HCT116 (cell line): ENCODE measurements at regions not wholly inside any gene's neighbourhood (a gene's known extent, or its start where the extent isn't known, plus 50 kb on each side); places are given as distances from the start of the nearest gene placed in this dataset.

Experiments used
- ATAC-seq: fragments of 200-7000 bp; cut with Tn5 transposase; 2 replicates; pipeline ENCODE4 v1.9.1; 2020; ENCODE audit warnings: mild to moderate bottlenecking, moderate library complexity
- BruUV-seq: library from RNA; stranded (reverse); fragments of 400-500 nt; replicated peaks from 2 replicates; lab custom pipeline; 2021; lab: Mats Ljungman, UMichigan
- CTCF ChIA-PET: fragments of 300-600 bp; sonication (Branson Sonifier 250); formaldehyde crosslinking; loops from one replicate; lab custom pipeline; 2021; ENCODE audit warnings: antibody characterized with exemption; lab: Charles Lee
- POLR2A ChIA-PET: fragments of 300-600, 350-600 bp; sonication (Branson Sonifier 250); formaldehyde crosslinking; loops from one replicate; lab custom pipeline; 2021; ENCODE audit warnings: antibody characterized with exemption; lab: Charles Lee
- RAD21 ChIA-PET, 2 experiments: fragments of 300-600 bp; sonication (Branson Sonifier 250); formaldehyde crosslinking; loops; one replicate each; lab custom pipeline; 2023; ENCODE audit warnings: low total read pairs in 2 of 2; ENCODE audit not compliant: uncharacterized antibody in 2 of 2, unreplicated experiment in 2 of 2, low non-redundant PET in 1 of 2; lab: Charles Lee
- DNase-seq: peaks from one replicate; pipeline ENCODE4 v3.0.0-alpha.2; 2010; ENCODE audit warnings: low read depth, low spot score
- H2AFZ ChIP-seq: fragments of 200-600 bp; shearing (Covaris generic), sonication (generic); 2 replicates; pipeline ENCODE4 v1.6.1; 2017; ENCODE audit warnings: low read depth, mixed run types, mixed read lengths, antibody characterized with exemption, low read length; ENCODE audit not compliant: poor library complexity, severe bottlenecking
- H3K27ac ChIP-seq: 2 replicates; pipeline ENCODE4 v1.5.1; 2012; ENCODE audit warnings: low read depth, low read length
- H3K27me3 ChIP-seq: fragments of 200-600 bp; sonication (generic); 2 replicates; pipeline ENCODE4 v1.6.1; 2016; ENCODE audit warnings: mixed run types, low read length, mixed read lengths; ENCODE audit not compliant: insufficient read depth
- H3K36me3 ChIP-seq, 2 experiments: fragments of 200-500 bp in 1 of 2; fragments of 200-600 bp in 1 of 2; sonication (Bioruptor generic) in 1 of 2; sonication (generic) in 1 of 2; 2 replicates each; pipeline versions ENCODE4 v1.5.1 to v1.6.1; 2014 to 2016; ENCODE audit warnings: low read length in 2 of 2, inconsistent platforms in 1 of 2, mixed read lengths in 1 of 2, mixed run types in 1 of 2; ENCODE audit not compliant: insufficient read depth in 2 of 2, control insufficient read depth in 1 of 2
- H3K4me1 ChIP-seq, 2 experiments: fragments of 200-600 bp in 1 of 2; sonication (generic) in 1 of 2; 2 replicates each; pipeline versions ENCODE4 v1.5.1 to v1.6.1; 2012 to 2017; ENCODE audit warnings: low read length in 2 of 2, inconsistent platforms in 1 of 2, mild to moderate bottlenecking in 1 of 2, mixed read lengths in 1 of 2, mixed run types in 1 of 2, moderate library complexity in 1 of 2; ENCODE audit not compliant: insufficient read depth in 2 of 2, control insufficient read depth in 1 of 2
- H3K4me2 ChIP-seq: fragments of 200-600 bp; sonication (generic); 2 replicates; pipeline ENCODE4 v1.6.1; 2017; ENCODE audit warnings: mixed run types, low read length, mixed read lengths
- H3K4me3 ChIP-seq, 2 experiments: fragments of 200-600 bp in 1 of 2; sonication (generic) in 1 of 2; replicated peaks in 1 of 2; 2 replicates each; pipeline ENCODE4 v1.5.1; 2011 to 2016; ENCODE audit warnings: low read length in 2 of 2, control low read depth in 1 of 2, low read depth in 1 of 2, mild to moderate bottlenecking in 1 of 2, mixed read lengths in 1 of 2, mixed run types in 1 of 2
- H3K79me2 ChIP-seq: fragments of 200-600 bp; sonication (generic); 2 replicates; pipeline ENCODE4 v1.6.1; 2017; ENCODE audit warnings: mild to moderate bottlenecking, mixed run types, low read length, moderate library complexity, mixed read lengths; ENCODE audit not compliant: insufficient read depth
- H3K9ac ChIP-seq: fragments of 200-600 bp; sonication (generic); 2 replicates; pipeline ENCODE4 v1.6.1; 2016; ENCODE audit warnings: low read length, mixed read lengths
- H3K9me2 ChIP-seq: fragments of 200-600 bp; sonication (generic), shearing (Covaris generic); 2 replicates; pipeline ENCODE4 v1.6.1; 2017; ENCODE audit warnings: mixed run types, mild to moderate bottlenecking, moderate library complexity; ENCODE audit not compliant: insufficient read depth
- H3K9me3 ChIP-seq, 2 experiments: fragments of 200-500 bp in 1 of 2; fragments of 200-600 bp in 1 of 2; sonication (Bioruptor generic) in 1 of 2; sonication (generic) in 1 of 2; 2 replicates each; pipeline ENCODE4 v1.6.1; 2014 to 2017; ENCODE audit warnings: low read length in 2 of 2, mixed read lengths in 2 of 2, inconsistent platforms in 1 of 2, low read depth in 1 of 2, mild to moderate bottlenecking in 1 of 2, mixed run types in 1 of 2, moderate library complexity in 1 of 2; ENCODE audit not compliant: control insufficient read depth in 1 of 2, insufficient read depth in 1 of 2
- H4K20me1 ChIP-seq: fragments of 200-600 bp; sonication (generic), shearing (Covaris generic); 2 replicates; pipeline ENCODE4 v1.6.1; 2017; ENCODE audit warnings: mixed run types, mild to moderate bottlenecking, moderate library complexity; ENCODE audit not compliant: insufficient read depth
- CBX3 ChIP-seq: IDR thresholded peaks from 2 replicates; pipeline ENCODE4 v1.6.1; 2012; ENCODE audit warnings: low read depth
- ELF1 ChIP-seq: IDR thresholded peaks from 2 replicates; pipeline ENCODE4 v1.6.1; 2012; ENCODE audit warnings: low read depth, borderline replicate concordance
- EZH2 ChIP-seq: fragments of 200-600 bp; sonication (generic); IDR thresholded peaks from 2 replicates; pipeline ENCODE4 v1.6.1; 2017; ENCODE audit warnings: antibody characterized with exemption, mixed run types
- EZH2phosphoT487 ChIP-seq: fragments of 200-600 bp; IDR thresholded peaks from 2 replicates; pipeline ENCODE4 v1.6.1; 2018; ENCODE audit warnings: antibody characterized with exemption, borderline replicate concordance
- POLR2A ChIP-seq: IDR thresholded peaks from 2 replicates; pipeline ENCODE4 v1.7.0; 2011; ENCODE audit warnings: borderline replicate concordance; ENCODE audit not compliant: insufficient read depth, insufficient read length; ENCODE audit errors: extremely low read depth
- POLR2AphosphoS5 ChIP-seq: IDR thresholded peaks from 2 replicates; pipeline ENCODE4 v1.6.1; 2011; ENCODE audit warnings: mild to moderate bottlenecking, low read depth, low read length, moderate library complexity
- RAD21 ChIP-seq: IDR thresholded peaks from 2 replicates; pipeline ENCODE4 v1.6.1; 2012; ENCODE audit warnings: low read depth, mild to moderate bottlenecking
- SIN3A ChIP-seq: IDR thresholded peaks from 2 replicates; pipeline ENCODE4 v1.6.1; 2012; ENCODE audit warnings: low read depth
- YY1 ChIP-seq: IDR thresholded peaks from 2 replicates; pipeline ENCODE4 v1.6.1; 2011; ENCODE audit warnings: low read length, low read depth, moderate library complexity, mild to moderate bottlenecking; ENCODE audit not compliant: insufficient replicate concordance; ENCODE audit errors: extremely low read depth
- ZBTB33 ChIP-seq: IDR thresholded peaks from 2 replicates; pipeline ENCODE4 v1.6.1; 2011; ENCODE audit warnings: mild to moderate bottlenecking, low read length, moderate library complexity; ENCODE audit not compliant: insufficient replicate concordance; ENCODE audit errors: extremely low read depth
- ZFX ChIP-seq: fragments of 450-650 bp; IDR thresholded peaks from 2 replicates; pipeline ENCODE4 v1.6.1; 2017
- ZNF274 ChIP-seq: fragments of 200-500 bp; sonication (Bioruptor generic); IDR thresholded peaks from 2 replicates; pipeline ENCODE4 v1.6.1; 2014; ENCODE audit warnings: mild to moderate bottlenecking, low read depth, low read length, inconsistent platforms
- intact Hi-C: fragments of 100-400 bp; cut with micrococcal nuclease; formaldehyde crosslinking; loops from 2 replicates; pipeline ENCODE4 v1.10.0; 2022
- TF ChIP-seq, protein P1 (sequence below): IDR thresholded peaks from 2 replicates; pipeline ENCODE4 v1.6.1; 2012

DNA sequence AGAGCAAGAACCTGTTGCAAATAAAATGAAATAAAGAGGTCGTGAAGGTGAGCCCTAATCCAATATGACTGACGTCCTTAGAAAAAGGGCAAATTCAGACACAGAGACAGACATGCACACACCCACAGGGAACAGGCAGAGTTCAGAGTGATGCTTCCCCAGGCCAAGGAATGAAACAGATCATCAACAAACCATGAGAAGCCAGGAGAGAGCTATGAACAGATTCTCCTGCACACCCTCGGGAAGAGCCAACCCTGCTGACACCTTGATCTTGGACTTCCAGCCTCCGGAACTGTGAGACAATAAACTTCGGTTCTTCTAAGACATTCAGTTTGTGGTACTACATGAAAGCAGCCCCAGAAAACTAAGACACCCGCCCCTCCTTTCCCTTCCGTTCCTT, 290.4 kb upstream of the KLF6 start:
- CTCF ChIA-PET, result no interaction called here
- ATAC-seq (no peak), DNase-seq (no peak)
- Histone ChIP-seq H3K9me2 (no peaks in the 10 kb centered on the region), H3K4me3 (no peak overlapping the region), H3K9ac (no peak overlapping the region), H3K27ac (no peak overlapping the region), H3K27me3 (no peaks in the 10 kb centered on the region), H3K79me2 (no peaks in the 10 kb centered on the region), H3K9me3 (no peaks in the 10 kb centered on the region), H2AFZ (no peak overlapping the region), H3K4me2 (no peak overlapping the region), H4K20me1 (no peaks in the 10 kb centered on the region), H3K36me3 (no peaks in the 10 kb centered on the region), H3K4me1 (no peaks in the 10 kb centered on the region)
- TF ChIP-seq EZH2phosphoT487, result no peak
- TF ChIP-seq, protein P1, sequence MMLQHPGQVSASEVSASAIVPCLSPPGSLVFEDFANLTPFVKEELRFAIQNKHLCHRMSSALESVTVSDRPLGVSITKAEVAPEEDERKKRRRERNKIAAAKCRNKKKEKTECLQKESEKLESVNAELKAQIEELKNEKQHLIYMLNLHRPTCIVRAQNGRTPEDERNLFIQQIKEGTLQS, result no peak
- no peak for TF ChIP-seq ZBTB33
- TF ChIP-seq YY1, result no peak
- TF ChIP-seq ZNF274, result no peak
- no peak for TF ChIP-seq RAD21
- TF ChIP-seq CBX3, result no peak
- TF ChIP-seq ELF1, result no peak
- no peak for TF ChIP-seq ZFX
- no peak for TF ChIP-seq POLR2AphosphoS5
- TF ChIP-seq POLR2A, result no peak
- no peak for TF ChIP-seq EZH2
- TF ChIP-seq SIN3A, result no peak
- intact Hi-C loops, result no loop called here
- POLR2A ChIA-PET, result no interaction called here
- RAD21 ChIA-PET, result no interaction called here
- BruUV-seq, result no TSS peak
